GM21515 (cell line): ENCODE measurements at regions not wholly inside any gene's neighbourhood (a gene's known extent, or its start where the extent isn't known, plus 50 kb on each side); places are given as distances from the start of the nearest gene placed in this dataset.

ENCODE experiments used
- ATAC-seq: cut with Tn5 transposase; IDR thresholded peaks from one replicate; pipeline ENCODE4 v1.9.1; 2021; ENCODE audit not compliant: unreplicated experiment

DNA sequence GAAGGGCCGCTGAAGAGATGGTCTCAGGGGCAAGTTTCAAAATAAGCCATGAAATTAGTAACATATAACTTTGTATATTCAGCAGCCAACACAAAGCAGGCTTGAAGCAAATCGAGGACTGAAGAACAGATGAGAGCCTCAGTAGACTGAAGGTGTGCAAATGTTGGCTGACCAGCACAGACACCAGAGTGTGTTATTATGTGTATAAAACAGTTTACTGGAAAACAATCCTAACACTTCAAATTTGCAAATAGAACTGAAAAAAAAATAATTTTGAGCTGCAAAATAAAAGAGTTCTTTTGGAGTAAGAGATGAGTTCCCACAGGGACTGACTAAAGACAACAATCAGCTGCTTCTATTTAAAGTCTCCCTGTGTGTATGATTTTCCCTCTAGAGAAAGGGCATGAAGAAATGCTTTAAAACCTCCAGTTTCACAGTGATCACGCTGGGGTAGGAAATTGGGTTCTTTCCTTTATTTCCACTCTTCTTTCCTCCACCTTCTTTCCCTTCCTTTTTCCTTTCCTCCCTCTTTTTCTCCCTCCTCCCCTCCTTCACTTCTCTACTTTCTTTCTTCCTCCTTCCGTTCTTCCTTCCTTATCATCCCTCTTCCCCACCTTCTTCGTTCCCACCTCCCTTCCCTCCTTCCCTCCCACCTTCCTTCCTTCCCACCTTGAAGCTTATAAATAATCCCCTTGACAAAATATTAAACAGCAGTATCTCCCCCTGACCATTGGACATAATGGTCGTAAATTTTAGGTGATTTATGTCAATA lies 383.9 kb upstream of the DCN start:
- no peak for ATAC-seq

DNA sequence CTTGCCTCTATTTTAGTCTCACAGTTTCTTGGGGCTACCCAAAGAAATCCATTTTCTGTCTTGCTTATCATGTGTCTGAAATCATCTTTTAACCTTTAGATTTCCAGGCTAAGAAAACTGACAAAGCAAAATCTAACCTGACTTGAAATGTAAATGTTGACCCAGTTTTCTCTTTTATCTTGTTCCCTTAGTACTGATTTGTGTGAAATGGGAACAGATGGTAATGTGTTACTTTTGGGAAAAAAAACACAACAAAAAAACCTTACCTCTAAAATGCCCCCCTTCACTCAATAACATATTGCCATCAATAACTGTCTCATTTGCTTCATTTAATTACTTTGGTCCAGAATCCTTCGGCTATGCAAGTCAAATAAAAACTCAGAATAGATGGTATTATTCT lies 383.2 kb upstream of the DCN start:
- ATAC-seq: no peak

DNA sequence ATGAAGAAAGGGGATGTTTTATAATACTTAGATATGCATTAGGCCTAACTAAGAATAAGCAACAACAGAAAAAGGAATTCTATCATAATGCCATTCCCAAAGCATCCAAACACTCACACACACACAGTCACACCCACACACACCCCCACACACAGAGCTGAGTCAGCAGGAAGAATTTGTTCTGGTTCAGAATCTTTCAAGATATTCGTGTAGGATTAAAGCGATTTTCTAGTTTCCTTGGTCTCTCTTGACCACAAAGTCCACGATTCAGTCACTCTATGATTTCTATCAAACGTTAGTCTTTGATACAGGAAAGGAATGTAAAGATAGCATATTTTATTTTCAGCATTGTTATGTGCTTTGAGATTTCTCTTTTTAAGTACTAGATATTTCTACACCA lies 382.6 kb upstream of the DCN start:
- no peak for ATAC-seq

DNA sequence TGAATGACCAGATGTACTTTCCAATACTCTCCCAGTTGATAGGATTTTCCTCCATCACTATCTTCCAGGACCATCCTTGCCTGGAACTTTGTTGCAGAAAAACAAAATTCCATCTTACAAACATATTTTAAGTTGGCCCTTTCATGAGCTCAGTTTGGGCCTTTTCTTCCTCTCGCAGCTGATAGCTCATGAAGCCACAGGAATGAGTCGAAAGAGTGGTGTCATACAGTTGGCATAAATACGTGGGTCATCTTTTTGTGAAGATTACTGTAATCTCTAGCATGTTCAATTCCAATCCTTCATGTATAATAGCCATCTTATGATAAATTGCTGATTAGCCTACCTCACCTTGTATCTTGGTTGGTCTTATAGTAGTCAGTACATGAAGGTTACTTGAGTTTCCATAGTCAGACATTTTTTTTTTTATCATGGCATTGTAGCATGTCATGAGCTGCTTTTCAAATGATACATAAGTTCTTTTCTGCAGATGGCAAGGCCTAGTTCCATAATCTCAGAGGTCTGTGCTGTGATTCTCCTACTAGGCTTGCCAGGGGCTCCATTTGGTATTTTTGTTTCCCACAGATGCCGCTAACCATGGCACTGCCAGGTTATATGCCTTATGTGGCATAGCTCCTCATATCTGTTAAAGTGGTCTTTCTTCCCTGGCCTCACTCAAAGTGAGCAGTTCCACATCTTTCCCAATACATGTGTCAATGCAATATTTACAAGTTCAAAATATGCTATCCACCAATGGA lies 380.6 kb upstream of the DCN start:
- no peak for ATAC-seq

DNA sequence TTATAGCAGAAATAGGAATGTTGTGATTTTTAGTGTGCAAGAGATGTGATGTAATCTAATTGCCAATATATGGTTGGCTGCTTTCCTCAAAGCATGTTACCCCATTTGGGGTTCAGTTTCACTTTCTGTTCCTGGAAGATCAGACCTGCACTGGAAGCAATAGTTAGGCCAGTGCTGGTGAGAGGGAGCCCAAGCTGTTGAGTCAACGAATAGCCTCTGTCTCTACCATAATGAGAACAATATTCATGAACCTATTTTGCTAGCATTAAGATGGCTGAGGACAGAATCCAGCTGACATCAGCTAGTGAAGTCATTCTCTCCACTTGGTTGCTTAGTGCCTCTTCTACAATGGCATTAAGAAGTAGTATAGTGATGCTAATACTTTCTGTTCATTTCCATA lies 379.9 kb upstream of the DCN start:
- no peak for ATAC-seq

DNA sequence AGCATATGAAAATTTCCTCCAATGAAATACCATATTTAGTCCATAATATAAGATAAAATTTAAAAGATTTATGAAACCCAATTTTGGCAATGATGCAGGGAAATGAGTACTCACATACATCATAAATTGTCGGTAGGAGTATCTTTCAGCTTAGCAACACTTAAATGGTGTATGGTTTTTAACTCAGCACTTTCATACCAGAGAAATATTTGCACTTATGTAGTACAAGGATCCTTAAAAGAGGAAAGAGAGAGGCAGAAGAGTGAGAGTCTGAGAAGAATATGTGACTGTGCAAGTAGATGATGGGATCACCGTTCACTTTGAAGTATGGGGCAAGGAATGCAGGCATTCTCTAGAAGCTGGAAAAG lies 379.3 kb upstream of the DCN start:
- ATAC-seq: no peak

DNA sequence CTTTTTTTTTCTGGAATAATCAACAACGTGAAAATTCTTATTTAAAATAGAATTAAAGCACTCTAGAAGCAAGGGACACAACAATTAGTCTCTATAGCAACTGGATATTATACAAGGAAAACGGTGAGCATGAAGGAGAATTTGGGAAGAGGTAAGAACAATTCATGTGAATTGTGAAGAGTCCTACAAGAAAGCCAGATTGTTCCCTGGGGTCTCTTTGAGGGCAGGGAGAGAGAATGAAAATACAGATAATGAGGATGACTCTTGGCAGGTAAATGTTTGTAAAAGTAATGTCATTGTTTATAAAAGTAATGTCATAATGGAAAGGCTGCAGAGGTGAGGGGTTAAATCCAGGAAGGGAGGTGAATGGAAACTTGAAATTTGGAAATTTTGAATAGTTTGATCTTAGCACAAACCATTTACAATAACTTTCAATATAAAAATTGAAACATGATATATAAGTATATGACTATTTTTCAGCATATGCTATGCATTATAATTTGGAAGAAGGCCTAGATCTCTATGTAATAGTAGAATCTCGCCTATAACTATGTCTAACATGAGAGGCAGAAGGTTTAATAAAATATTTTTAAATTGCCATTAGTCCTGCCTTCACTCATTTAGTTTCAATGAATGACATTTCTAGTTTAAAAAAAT lies 378.8 kb upstream of the DCN start:
- no peak for ATAC-seq

DNA sequence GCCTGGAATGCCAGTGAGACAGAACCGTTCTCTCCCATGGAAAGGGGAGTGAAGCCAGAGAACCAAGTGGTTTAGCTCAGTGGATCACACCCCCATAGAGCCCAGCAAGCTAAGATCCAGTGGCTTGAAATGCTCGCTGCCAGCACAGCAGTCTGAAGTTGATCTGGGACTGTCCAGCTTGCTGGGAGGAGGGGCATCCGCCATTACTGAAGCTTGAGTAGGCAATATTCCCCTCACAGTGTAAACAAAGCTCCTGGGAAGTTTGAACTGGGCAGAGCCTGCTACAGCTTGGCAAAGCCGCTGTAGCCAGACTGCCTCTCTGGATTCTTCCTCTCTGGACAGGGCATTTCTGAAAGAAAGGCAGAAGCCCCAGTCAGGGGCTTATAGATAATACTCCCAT lies 374.3 kb upstream of the DCN start:
- ATAC-seq: no peak

DNA sequence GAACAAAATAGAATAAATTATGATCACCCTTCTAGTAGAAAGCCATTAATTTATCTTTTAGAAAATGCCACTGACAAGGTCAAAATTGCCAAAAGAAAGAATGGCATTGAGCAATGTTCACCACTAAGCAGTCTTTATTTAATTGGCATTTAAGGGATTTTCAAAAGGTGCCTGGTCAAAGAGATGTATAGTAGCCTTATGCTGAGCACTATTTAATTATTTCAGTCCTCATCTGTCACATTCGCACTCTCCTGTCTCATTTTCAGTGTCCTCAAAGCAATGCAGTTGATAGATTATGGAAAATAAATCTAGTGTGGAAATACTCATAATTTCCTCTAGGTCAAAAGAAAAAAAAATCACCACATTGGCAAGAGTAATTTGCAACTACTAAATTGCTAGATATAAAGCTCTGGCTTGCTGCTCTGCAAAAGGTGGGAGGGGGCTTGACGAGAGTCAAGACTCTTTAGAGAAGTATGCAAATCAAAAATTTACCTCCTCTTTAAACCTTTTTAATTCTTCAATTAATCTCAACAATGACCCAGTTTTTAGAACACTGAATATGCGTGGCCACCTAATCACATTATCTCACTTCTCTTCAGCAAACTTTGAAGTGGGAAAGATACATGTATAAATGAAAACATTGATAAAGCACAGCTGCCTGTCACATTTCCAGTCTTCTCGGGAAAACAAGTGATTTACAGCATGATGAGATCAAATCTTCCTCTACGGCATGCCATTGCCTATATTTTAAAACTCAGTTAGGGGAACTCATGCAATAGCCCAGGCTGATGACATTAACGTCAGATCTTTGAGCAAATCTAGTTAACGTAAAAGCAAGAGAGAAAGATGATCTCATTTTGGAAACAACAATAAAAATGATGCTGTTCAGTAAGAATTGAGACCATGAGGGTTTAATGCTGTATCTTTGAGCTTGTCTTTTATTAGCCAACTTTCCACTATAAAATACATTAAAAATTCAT lies 373.1 kb upstream of the DCN start:
- no peak for ATAC-seq

DNA sequence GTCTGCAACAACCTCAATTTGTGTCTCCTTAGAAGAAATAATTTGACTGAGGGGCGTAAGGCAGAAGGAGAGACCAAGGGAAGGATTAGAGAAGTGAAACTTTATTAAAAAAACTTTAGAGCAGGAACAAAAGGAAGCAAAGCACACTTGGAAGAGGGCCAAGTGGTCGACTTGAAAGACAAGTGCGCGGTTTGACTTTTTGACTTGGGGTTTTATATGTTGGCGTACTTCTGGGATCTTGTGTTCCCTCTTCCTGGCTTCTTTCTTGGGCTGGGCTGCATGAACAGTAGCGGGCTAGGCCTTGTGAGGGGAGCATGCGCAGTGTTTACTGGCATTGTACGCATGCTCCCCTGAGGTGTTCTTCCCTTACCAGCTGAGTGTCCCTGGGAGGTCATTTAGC lies 369.3 kb upstream of the DCN start:
- ATAC-seq: no peak

DNA sequence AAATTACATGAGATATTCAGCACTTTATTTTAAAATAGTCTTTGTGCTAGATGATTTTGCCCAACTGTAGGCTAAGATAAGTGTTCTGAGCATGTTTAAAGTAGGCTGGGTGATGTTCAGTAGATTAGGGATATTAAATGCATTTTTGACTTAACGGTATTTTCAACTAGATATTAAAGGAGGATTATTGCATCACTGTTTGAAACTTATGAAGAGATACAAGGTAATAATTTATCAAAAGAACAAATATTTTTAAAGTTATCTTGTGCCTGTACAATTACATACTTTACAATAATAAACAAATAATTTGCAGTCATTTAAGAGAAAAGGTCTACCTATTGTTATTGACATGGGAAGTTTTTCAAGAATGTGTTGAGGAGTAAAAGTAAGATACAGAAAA lies 368.6 kb upstream of the DCN start:
- no peak for ATAC-seq

DNA sequence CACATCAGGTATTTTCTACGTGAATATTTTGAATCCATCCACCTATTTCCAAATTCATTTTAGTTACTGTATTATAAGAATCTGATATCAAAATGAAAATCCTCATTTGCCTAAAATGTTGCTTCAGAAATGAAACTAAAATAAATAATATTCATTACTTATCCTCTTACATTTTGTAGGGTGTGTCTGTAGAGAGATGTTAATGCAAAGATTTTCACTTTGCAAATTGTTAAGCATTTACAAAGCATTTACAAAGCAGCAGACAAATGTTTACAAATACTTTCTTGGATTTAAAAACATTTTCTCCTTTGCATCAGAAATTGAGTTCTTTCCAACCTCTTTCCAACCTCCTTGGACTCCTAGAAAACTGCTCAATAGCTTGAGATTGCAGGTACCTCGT lies 360.0 kb upstream of the DCN start:
- no peak for ATAC-seq

DNA sequence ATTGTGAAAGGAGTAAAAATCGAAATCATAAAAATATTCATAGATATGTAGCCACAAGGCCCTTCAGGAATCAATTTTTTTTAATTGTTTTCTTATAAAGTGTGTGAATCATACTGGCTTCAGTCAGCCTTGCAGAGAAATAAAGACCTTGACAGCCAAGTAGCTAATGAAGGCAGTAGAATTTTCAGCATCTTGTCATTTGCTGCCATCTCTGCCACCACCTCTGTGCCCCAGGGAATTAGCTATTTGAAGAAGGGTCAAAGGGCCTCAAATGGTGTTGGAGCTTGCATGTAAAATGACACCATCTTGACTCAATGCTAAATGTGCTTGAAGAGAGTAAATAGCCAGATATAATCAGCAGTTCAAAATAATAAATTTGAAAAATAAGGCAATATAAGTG lies 359.4 kb upstream of the DCN start:
- no peak for ATAC-seq

DNA sequence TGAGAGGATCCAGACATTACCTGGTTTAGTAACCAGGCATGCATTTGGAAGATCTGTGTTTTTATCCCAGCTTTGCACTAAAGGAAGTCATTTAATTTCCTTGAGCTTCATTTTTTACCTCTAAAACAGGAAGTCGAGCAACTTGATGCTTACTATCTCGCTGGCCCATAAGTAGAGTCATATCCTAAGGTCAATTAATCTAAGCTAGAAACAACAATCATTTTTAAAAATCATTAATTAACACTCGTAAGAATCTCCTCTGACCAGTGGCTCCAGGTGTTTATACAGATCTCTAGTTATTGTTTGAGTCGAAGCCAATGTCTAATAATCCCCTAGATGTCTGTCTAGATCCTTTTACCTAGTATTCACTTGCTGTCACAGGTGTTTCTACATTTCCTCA lies 355.8 kb upstream of the DCN start:
- ATAC-seq: no peak

DNA sequence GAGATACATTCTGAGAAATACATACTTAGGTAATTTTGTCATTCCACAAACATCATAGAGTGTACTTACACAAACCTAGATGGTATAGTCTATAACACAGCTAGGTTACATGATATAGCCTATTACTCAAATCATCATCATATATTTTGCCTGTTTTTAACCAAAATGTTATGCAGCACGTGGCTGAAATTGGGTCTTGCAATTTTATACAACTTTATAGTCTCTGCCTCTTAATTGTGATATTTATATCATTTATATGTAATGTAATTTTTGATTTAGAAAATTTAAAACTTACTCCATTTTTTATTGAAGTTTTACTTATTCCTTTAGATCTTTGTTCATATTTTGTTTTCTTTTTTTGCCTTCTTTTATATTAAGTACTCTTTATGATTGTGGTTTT lies 350.7 kb upstream of the DCN start:
- no peak for ATAC-seq

DNA sequence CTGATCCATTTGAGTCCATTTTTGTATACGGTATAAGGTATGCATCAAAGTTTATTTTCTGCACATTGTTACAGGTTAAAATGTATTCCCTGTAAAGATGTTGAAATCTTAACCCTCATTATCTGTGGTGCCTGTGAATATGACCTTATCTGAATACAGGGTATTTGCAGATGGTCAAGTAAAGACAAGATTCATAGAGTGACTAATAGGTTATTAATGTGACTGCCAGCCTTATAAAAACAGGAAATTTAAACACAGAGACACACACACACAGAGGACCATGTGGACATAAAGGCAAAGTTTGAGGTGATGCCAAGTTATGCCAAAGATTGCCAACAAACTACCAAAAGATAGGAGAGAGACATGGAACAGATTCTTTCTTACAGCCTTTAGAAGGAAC lies 347.2 kb upstream of the DCN start:
- no peak for ATAC-seq

DNA sequence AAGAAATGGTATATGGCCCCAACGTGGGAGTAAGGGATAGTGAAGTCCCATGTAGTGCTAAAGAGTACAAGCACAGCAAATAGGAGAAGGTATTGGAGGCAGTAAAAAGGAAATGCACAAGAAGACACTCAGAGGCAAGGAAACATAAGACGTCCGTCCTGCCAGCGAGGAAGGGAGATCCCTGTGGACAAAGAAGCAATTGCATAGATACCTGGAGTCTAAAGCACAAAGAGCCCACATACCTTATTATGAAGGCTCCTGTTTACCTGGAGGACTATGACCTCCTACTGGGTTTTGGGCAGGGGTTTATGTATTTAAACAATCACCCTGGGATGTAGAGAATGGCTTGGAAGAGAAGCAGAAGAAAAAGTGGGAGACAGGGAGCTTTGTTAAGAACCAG lies 341.2 kb upstream of the DCN start:
- ATAC-seq: no peak

DNA sequence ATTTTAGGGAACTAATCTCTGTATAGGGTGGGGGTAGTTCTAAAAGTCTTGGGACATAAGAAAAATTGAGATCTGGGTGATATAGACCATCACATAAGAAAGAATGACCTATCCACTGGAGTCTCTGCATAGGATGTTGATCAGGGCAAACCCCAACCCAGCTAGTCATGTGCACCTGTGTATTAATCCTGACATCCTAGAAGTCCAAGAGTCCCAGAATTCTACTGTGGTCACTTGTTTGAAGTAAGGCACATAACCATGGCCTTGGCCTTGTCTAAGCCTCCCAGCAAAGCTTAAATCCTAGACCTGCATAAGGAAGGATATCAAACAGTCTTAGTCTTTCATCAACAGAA lies 334.1 kb upstream of the DCN start:
- no peak for ATAC-seq

DNA sequence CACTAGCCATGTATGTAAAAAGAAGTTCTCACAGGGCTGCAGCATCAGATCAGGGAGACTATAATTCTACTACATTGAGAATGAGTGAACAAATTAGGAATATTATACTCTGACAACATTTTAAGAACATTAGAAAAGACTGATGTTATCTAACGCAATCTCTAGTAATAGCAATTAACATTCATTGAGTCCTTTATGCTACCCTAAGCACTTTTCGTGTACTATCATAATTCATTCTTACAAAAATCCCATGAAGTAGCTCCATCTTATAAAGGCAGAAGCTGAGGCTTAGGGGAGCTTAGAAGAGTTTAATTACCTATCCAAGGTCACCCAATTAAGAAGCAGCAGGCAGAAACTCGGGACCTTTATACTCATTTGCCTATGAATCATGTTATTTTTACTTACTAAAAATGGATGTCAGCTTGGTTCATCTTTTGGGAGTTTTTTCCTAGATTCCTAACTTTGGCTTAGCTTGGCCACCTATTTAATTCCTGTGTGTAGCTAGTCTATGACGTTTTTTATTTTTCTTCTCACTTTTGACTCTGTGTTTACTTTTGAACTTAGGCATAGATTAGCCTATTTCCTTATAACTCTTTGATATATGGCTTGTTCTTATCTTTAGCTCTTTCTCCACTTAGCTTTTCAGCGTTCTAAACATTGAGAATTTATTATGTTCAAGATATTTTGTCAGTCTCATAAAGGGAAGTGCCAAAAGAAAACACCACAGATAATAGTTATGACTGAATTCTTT lies 333.5 kb upstream of the DCN start:
- ATAC-seq: no peak

DNA sequence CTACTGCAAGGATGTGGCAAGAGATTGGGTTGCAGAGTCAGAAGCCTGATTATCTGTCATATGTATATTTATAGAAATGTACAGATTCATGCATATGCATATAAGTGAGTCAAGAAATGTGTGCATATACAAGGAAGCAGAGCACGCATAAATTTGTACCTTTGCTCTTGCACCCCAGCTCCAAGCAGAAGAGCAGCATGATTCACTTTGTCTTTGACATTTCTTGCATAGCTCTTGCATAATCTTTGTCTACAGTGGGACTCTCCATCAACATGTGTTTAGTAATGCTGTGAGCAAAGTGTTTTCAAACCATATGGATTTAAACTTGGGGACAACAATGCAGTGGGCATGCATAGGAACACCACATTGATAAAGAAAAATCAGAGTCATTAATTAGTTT lies 330.7 kb upstream of the DCN start:
- ATAC-seq: no peak
